GM12864 (cell line): ENCODE measurements at regions not wholly inside any gene's neighbourhood (a gene's known extent, or its start where the extent isn't known, plus 50 kb on each side); places are given as distances from the start of the nearest gene placed in this dataset.

ENCODE experiments used
- DNase-seq: peaks from one replicate; pipeline ENCODE4 v3.0.0-alpha.2; 2011; ENCODE audit warnings: low read depth
- H3K4me3 ChIP-seq: 2 replicates; pipeline ENCODE4 v1.5.1; 2011; ENCODE audit warnings: mild to moderate bottlenecking, low read depth, low read length, control low read depth
- TF ChIP-seq, protein P1 (sequence below): IDR thresholded peaks from 2 replicates; pipeline ENCODE4 v1.5.1; 2011; ENCODE audit warnings: low read depth, mild to moderate bottlenecking, moderate library complexity, low read length, control low read depth, inconsistent platforms; ENCODE audit errors: missing control alignments

DNA sequence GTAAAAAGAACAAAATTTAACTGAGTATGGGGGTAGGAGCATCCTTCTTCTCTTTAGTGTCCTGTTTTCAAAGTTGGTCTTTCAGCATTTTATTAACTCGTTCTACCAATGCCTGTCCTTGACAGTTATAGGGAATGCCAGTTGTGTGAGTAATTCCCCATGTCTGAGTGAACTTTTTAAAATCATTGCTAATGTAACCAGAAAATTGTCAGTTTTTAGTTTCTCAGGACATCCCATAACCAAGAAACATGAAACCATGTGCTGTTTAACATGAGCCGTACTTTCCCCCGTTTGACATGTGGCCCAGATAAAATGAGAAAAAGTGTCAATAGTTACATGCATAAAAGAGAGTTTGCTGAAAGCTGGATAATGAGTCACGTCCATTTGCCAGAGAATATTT, 71.4 kb upstream of the ARL4D start:
- no peak overlapping the region for H3K4me3 ChIP-seq
- DNase-seq: no peak
- TF ChIP-seq, protein P1, sequence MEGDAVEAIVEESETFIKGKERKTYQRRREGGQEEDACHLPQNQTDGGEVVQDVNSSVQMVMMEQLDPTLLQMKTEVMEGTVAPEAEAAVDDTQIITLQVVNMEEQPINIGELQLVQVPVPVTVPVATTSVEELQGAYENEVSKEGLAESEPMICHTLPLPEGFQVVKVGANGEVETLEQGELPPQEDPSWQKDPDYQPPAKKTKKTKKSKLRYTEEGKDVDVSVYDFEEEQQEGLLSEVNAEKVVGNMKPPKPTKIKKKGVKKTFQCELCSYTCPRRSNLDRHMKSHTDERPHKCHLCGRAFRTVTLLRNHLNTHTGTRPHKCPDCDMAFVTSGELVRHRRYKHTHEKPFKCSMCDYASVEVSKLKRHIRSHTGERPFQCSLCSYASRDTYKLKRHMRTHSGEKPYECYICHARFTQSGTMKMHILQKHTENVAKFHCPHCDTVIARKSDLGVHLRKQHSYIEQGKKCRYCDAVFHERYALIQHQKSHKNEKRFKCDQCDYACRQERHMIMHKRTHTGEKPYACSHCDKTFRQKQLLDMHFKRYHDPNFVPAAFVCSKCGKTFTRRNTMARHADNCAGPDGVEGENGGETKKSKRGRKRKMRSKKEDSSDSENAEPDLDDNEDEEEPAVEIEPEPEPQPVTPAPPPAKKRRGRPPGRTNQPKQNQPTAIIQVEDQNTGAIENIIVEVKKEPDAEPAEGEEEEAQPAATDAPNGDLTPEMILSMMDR: no peak

DNA sequence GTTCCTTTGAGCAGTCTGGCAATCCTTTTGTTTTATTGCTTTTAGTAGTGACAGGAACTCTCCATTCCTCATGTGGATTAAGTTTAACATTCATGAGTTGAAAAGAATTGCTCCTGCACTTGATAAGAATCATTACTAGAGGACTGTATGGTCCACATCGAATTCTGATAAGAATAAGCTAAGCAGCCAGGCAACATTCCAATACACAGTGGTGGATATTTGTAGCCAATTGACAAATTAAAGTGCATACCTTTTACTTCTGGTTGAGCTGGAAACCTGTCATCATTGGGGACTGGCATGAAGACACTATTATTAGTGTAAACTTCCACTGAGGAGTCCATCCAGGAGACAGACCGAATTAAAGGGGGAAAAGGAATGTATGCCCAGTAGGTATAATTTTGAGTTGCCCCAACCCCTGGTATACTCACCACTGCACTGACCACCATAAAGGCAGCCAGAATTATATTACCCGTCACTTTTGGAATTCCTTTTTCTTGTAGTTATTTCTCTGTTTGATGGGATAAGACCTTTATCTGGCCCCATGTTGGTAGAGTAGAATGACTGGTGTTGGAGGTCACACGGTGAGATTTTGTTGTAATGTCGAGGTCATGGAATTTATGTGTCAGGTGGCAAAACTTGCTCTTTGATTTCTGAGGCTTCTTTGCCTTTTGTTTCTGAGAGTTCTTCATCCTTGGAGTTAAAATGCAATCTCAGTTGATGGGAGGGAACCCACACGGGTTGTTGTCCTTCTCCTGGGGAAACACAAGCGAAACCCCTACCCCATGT, 72.1 kb upstream of the ARL4D start:
- DNase-seq: no peak
- TF ChIP-seq, protein P1: no peak
- H3K4me3 ChIP-seq: no peak overlapping the region

DNA sequence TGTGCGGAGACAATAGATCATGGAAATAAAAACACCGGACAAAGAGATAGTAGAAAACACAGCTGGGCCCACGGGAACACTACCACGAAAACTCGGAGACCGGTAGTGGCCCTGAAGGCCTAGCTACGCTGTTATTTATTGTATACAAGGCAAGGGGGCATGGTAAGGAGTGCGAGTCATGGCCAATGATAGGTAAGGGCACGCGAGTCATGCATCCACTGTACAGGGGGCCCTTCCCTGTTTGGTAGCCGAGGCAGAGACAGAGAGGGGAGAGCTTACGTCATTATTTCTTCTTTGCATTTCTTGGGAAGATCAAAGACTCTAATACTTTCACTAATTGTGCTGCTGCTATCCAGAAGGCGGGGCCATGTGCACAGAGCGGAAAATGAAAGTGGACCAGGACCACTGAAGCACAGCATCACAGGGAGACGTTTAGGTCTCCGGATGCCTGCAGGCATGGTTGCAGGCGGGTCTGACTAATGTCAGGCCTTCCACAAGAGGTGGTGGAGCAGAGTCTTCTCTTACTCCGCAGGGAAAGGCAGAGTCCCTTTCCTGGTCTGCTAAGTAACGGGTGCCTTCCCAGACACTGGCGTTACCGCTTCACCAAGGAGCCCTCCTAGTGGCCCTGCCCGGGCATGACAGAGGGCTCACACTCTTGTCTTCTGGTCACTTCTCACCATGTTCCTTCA, 74.4 kb upstream of the ARL4D start:
- DNase-seq: peak; percentile 35
- H3K4me3 ChIP-seq: no peak overlapping the region
- TF ChIP-seq, protein P1: peak; percentile 57

DNA sequence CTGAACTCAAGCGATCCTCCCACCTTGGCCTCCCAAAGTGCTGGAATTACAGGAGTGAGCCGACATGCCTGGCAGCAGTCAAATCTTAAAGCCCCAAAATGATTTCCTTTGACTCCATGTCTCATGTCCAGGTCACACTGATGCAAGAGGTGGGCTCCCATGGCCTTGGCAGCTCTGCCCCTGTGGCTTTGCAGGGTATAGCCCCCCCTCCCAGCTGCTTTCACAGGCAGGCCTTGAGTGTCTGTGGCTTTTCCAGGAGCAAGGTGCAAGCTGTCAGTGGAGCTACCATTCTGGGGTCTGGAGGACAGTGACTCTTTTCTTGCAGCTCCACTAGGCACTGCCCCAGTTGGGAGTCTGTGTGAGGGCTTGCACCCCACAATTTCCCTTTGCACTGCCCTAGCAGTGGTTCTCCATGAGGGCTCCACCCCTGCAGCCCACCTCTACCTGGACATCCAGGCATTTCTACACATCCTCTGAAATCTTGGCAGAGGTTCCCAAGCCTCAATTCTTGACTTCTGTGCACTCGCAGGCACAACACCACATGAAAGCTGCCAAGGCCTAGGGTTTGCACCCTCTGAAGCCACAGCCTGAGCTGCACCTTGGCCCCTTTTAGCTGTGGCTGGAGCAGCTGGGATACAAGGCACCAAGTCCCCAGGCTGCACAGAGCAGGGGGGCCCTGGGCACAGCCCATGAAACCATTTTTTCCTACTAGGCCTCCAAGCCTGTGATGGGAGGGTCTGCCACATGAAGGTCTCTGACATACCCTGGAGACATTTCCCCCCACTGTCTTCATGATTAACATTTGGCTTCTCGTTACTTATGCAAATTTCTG, 79.3 kb upstream of the ARL4D start:
- no peak for DNase-seq
- TF ChIP-seq, protein P1: no peak

DNA sequence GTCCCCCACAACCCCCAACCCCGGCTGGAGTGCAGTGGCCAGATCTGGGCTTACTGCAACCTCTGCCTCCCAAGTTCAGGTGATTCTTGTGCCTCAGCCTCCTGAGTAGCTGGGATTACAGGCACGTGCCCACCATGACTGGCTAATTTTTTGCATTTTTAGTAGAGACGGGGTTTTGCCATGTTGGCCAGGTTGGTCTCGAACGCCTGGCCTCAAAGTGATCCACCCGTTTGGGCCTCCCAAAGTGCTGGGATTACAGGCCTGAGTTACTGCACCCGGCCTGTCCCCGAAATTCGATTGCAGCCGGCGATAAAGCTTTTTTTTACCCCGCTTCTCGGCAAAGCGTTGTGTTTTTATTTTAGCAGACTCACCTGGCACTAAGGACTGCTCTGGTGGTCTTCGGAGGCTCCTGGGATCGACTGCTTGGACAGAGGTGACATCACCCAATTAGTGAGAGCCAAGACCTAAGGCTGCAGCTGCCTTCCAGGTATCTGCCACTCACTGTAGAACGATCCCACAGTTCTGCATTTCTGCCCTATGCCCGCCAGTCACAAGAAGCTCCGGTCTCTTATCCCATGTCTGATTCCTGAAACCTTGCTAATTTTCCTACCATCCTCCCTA, 82.2 kb upstream of the ARL4D start:
- TF ChIP-seq, protein P1: no peak
- no peak for DNase-seq
- no peak overlapping the region for H3K4me3 ChIP-seq

More for the DNA sequence above, 79.3 kb upstream of the ARL4D start:
- no peak overlapping the region for H3K4me3 ChIP-seq

DNA sequence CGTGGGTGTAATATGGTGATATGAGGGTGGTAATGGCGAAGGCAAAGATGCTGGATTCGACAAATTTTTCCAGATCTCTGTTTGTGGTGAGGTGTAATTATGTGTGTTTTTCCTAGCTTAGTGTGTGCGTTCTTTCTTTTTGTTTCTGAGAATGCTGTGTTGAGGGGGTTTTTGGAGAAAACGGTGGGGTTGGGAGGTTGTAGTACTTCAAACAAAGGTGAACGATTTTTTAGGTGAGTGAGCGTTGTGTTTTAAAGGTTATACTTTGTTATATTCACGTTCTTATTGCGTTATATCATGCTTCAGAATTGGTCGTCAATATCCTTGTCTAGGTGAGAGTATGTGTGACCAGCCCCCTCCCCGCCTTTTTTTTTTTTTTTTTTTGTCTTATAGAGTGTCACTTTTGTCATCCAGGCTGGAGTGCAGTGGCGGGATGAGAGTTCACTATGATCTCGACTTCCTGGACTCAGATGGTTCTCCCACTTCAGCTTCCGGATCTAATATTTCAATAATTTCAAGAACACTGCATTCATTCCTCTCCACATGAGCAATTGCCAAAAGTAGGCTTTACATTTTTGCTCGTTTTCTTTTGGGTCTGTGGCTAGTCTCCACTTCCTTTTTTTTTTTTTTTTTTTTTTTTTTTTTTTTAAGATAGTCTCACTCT, 82.2 kb upstream of the RNU2-1 start:
- TF ChIP-seq, protein P1: no peak
- no peak for DNase-seq
- no peak overlapping the region for H3K4me3 ChIP-seq
